ENCODE measurements at regions not wholly inside any gene's neighbourhood (a gene's known extent, or its start where the extent isn't known, plus 50 kb on each side); places are given as distances from the start of the nearest gene placed in this dataset.
"Not testable (repeated sequence)": the region's sequence is repeated elsewhere in the genome, so short reads cannot be mapped to it uniquely, and the experiment has no call there.

- Mint-ChIP-seq H3K36me3 (ENCODE audit: low read depth) (no peaks in the 10 kb centered on the region), H3K4me1 (ENCODE audit: low read depth) (no peaks in the 10 kb centered on the region), H3K27ac (no peak overlapping the region), H3K4me3 (no peak overlapping the region), H3K27me3 (ENCODE audit: insufficient read depth) (peaks cover 11% of the 10 kb centered on the region), H3K9me3 (peaks cover 4% of the 10 kb centered on the region; the same call in 1 of the 2 replicates)
- no peak for TF ChIP-seq CTCF (IDR thresholded peaks at IDR 0.05)
- DNase-seq: no peak
Measured at GRCh38 chr7:106444068-106444655, 159.4 kb upstream of the NAMPT start.

GRCh38 chr7:106443156-106443555 lies 158.4 kb upstream of the NAMPT start:
- peaks cover 11% of the 10 kb centered on the region for H3K27me3 Mint-ChIP-seq (ENCODE audit: insufficient read depth)
- no peaks in the 10 kb centered on the region for H3K36me3 Mint-ChIP-seq (ENCODE audit: low read depth)
- no peak for TF ChIP-seq CTCF (IDR thresholded peaks at IDR 0.05)
- no peak overlapping the region for H3K27ac Mint-ChIP-seq
- no peak overlapping the region for H3K4me3 Mint-ChIP-seq
- H3K9me3 Mint-ChIP-seq: peaks cover 4% of the 10 kb centered on the region
- H3K4me1 Mint-ChIP-seq (ENCODE audit: low read depth): no peaks in the 10 kb centered on the region
- no peak for DNase-seq

GRCh38 chr7:106442476-106442875 lies 157.7 kb upstream of the NAMPT start:
- no peak for DNase-seq
- Mint-ChIP-seq H3K27me3 (ENCODE audit: insufficient read depth) (peaks cover 11% of the 10 kb centered on the region), H3K9me3 (peaks cover 10% of the 10 kb centered on the region), H3K36me3 (ENCODE audit: low read depth) (no peaks in the 10 kb centered on the region), H3K4me1 (ENCODE audit: low read depth) (no peaks in the 10 kb centered on the region), H3K4me3 (no peak overlapping the region), H3K27ac (no peak overlapping the region)
- no peak for TF ChIP-seq CTCF (IDR thresholded peaks at IDR 0.05)

GRCh38 chr7:106441343-106441742 lies 156.6 kb upstream of the NAMPT start:
- not testable (repeated sequence) for H3K4me1 Mint-ChIP-seq (ENCODE audit: low read depth); H3K4me3 Mint-ChIP-seq; H3K36me3 Mint-ChIP-seq (ENCODE audit: low read depth); H3K27ac Mint-ChIP-seq; DNase-seq
- peaks cover 11% of the 10 kb centered on the region for H3K27me3 Mint-ChIP-seq (ENCODE audit: insufficient read depth)
- peaks cover 10% of the 10 kb centered on the region for H3K9me3 Mint-ChIP-seq

GRCh38 chr7:106436933-106437332 lies 152.2 kb upstream of the NAMPT start:
- H3K9me3 Mint-ChIP-seq: peaks cover 10% of the 10 kb centered on the region
- DNase-seq; H3K27ac Mint-ChIP-seq; H3K4me1 Mint-ChIP-seq (ENCODE audit: low read depth); H3K27me3 Mint-ChIP-seq (ENCODE audit: insufficient read depth); H3K36me3 Mint-ChIP-seq (ENCODE audit: low read depth); H3K4me3 Mint-ChIP-seq: not testable (repeated sequence)

- Mint-ChIP-seq H3K36me3 (ENCODE audit: low read depth) (no peaks in the 10 kb centered on the region), H3K27ac (no peak overlapping the region), H3K27me3 (ENCODE audit: insufficient read depth) (peaks cover 3% of the 10 kb centered on the region), H3K4me3 (no peak overlapping the region), H3K4me1 (ENCODE audit: low read depth) (no peaks in the 10 kb centered on the region), H3K9me3 (peaks cover 6% of the 10 kb centered on the region)
- TF ChIP-seq CTCF (IDR thresholded peaks at IDR 0.05): no peak
- no peak for DNase-seq
Measured at GRCh38 chr7:106433377-106433776, 148.6 kb upstream of the NAMPT start.

Measured in HFFc6 (cell line).